ENCODE measurements at regions not wholly inside any gene's neighbourhood (a gene's known extent, or its start where the extent isn't known, plus 50 kb on each side); places are given as distances from the start of the nearest gene placed in this dataset.

GRCh38 chr10:10776363-10776762 lies 241.3 kb upstream of the CELF2 start:
- TF ChIP-seq SPI1 (IDR thresholded peaks at IDR 0.05; ENCODE audit: borderline replicate concordance, low read depth) (no peak), CTCF (IDR thresholded peaks at IDR 0.05; ENCODE audit: insufficient read depth, low read length) (no peak), GABPA (IDR thresholded peaks at IDR 0.05; ENCODE audit: low read depth) (no peak), REST (IDR thresholded peaks at IDR 0.05; ENCODE audit: insufficient replicate concordance, low read depth) (no peak), POLR2AphosphoS5 (IDR thresholded peaks at IDR 0.05; ENCODE audit: low read depth) (no peak)
- Histone ChIP-seq H3K4me3 (replicated peaks; ENCODE audit: insufficient read depth, low read length) (no peak overlapping the region), H3K27me3 (ENCODE audit: insufficient read depth, poor library complexity, severe bottlenecking) (no peaks in the 10 kb centered on the region), H3K27ac (replicated peaks) (no peak overlapping the region)
- DNase-seq (ENCODE audit: low read depth in 1 of 2, low spot score in 1 of 2): no peak

- H3K4me3 ChIP-seq (replicated peaks; ENCODE audit: insufficient read depth, low read length): no peak overlapping the region
- H3K27me3 ChIP-seq (ENCODE audit: insufficient read depth, poor library complexity, severe bottlenecking): no peaks in the 10 kb centered on the region
- H3K27ac ChIP-seq (replicated peaks): no peak overlapping the region
- TF ChIP-seq SPI1 (IDR thresholded peaks at IDR 0.05; ENCODE audit: borderline replicate concordance, low read depth) (no peak), REST (IDR thresholded peaks at IDR 0.05; ENCODE audit: insufficient replicate concordance, low read depth) (no peak), POLR2AphosphoS5 (IDR thresholded peaks at IDR 0.05; ENCODE audit: low read depth) (no peak), CTCF (IDR thresholded peaks at IDR 0.05; ENCODE audit: insufficient read depth, low read length) (no peak), GABPA (IDR thresholded peaks at IDR 0.05; ENCODE audit: low read depth) (no peak)
- DNase-seq (ENCODE audit: low read depth in 1 of 2, low spot score in 1 of 2): no peak
Observed at GRCh38 chr10:10777279-10777678, 240.4 kb upstream of the CELF2 start.

GRCh38 chr10:10777723-10778122 lies 239.9 kb upstream of the CELF2 start:
- DNase-seq (ENCODE audit: low read depth in 1 of 2, low spot score in 1 of 2): no peak
- TF ChIP-seq REST (IDR thresholded peaks at IDR 0.05; ENCODE audit: insufficient replicate concordance, low read depth): no peak
- TF ChIP-seq CTCF (IDR thresholded peaks at IDR 0.05; ENCODE audit: insufficient read depth, low read length): no peak
- no peak for TF ChIP-seq POLR2AphosphoS5 (IDR thresholded peaks at IDR 0.05; ENCODE audit: low read depth)
- no peak for TF ChIP-seq SPI1 (IDR thresholded peaks at IDR 0.05; ENCODE audit: borderline replicate concordance, low read depth)
- no peak for TF ChIP-seq GABPA (IDR thresholded peaks at IDR 0.05; ENCODE audit: low read depth)

More at GRCh38 chr10:10777723-10778122, 239.9 kb upstream of the CELF2 start:
- no peak overlapping the region for H3K27ac ChIP-seq (replicated peaks)
- no peaks in the 10 kb centered on the region for H3K27me3 ChIP-seq (ENCODE audit: insufficient read depth, poor library complexity, severe bottlenecking)
- no peak overlapping the region for H3K4me3 ChIP-seq (replicated peaks; ENCODE audit: insufficient read depth, low read length)

Data from HL-60 (cell line).